ENCODE measurements at regions not wholly inside any gene's neighbourhood (a gene's known extent, or its start where the extent isn't known, plus 50 kb on each side); places are given as distances from the start of the nearest gene placed in this dataset.
"Not testable (repeated sequence)": the region's sequence is repeated elsewhere in the genome, so short reads cannot be mapped to it uniquely, and the experiment has no call there.

- H3K4me3 Mint-ChIP-seq (ENCODE audit: low read depth, unreplicated experiment); DNase-seq; H3K27ac Mint-ChIP-seq (ENCODE audit: unreplicated experiment); BruUV-seq (replicated peaks); H3K27me3 Mint-ChIP-seq (ENCODE audit: unreplicated experiment); CTCF ChIA-PET; intact Hi-C loops (cut with micrococcal nuclease; ENCODE audit: unreplicated experiment); H3K9me3 Mint-ChIP-seq (ENCODE audit: low read depth, unreplicated experiment); H3K36me3 Mint-ChIP-seq (ENCODE audit: insufficient read depth, unreplicated experiment); H3K4me1 Mint-ChIP-seq (ENCODE audit: low read depth, unreplicated experiment): not testable (repeated sequence)
These were observed 1024.9 kb downstream of the PRIM2 start for GRCh38 chr6:58342287-58342686.

DNA sequence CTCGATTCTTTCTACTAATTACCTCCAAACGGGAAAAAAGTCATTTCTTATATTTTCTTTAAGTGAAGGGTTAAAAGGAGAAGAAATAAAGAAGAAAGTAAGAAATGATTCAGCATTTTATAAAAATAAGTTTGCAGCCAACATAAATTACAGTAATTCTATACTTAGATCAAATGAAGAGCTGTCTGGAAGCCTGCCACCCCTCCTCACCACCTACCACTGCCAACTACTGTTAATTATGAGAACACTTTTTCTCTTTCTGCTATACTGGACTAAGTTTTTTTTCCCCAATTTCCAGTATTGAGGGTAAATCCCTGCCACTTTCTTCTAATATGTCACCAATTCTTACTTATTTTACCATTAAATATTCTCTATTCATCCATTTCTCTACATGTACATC lies 1030.1 kb downstream of the PRIM2 start:
- H3K4me3 Mint-ChIP-seq (ENCODE audit: low read depth, unreplicated experiment); BruUV-seq (replicated peaks); H3K4me1 Mint-ChIP-seq (ENCODE audit: low read depth, unreplicated experiment); H3K27me3 Mint-ChIP-seq (ENCODE audit: unreplicated experiment); intact Hi-C loops (cut with micrococcal nuclease; ENCODE audit: unreplicated experiment); CTCF ChIA-PET; DNase-seq; H3K36me3 Mint-ChIP-seq (ENCODE audit: insufficient read depth, unreplicated experiment); H3K9me3 Mint-ChIP-seq (ENCODE audit: low read depth, unreplicated experiment); H3K27ac Mint-ChIP-seq (ENCODE audit: unreplicated experiment): not testable (repeated sequence)

GRCh38 chr6:58351619-58352018 lies 1034.2 kb downstream of the PRIM2 start:
- H3K4me3 Mint-ChIP-seq (ENCODE audit: low read depth, unreplicated experiment); H3K27ac Mint-ChIP-seq (ENCODE audit: unreplicated experiment); CTCF ChIA-PET; DNase-seq; H3K27me3 Mint-ChIP-seq (ENCODE audit: unreplicated experiment); H3K36me3 Mint-ChIP-seq (ENCODE audit: insufficient read depth, unreplicated experiment); intact Hi-C loops (cut with micrococcal nuclease; ENCODE audit: unreplicated experiment); BruUV-seq (replicated peaks); H3K9me3 Mint-ChIP-seq (ENCODE audit: low read depth, unreplicated experiment); H3K4me1 Mint-ChIP-seq (ENCODE audit: low read depth, unreplicated experiment): not testable (repeated sequence)

DNA sequence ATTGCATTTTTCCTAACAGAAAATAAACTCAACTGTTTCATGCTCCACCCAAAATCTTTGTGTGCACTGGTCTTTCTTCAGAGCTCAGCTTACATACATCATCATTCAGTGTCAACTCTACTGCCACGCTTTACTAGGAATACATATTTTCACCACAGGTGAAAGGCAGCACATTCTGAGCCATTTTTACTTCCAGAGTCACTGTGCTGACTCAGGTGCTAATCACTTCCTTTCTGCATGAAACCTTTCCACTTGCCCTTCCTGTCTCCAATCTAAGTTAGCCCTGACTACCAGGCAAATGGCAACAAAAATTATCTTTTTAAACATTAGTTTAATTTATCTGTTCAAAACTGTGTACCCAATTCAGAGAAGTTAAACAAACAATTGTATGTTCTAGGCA lies 1041.0 kb downstream of the PRIM2 start:
- H3K27ac Mint-ChIP-seq (ENCODE audit: unreplicated experiment); H3K27me3 Mint-ChIP-seq (ENCODE audit: unreplicated experiment); H3K4me1 Mint-ChIP-seq (ENCODE audit: low read depth, unreplicated experiment); H3K9me3 Mint-ChIP-seq (ENCODE audit: low read depth, unreplicated experiment); CTCF ChIA-PET; H3K4me3 Mint-ChIP-seq (ENCODE audit: low read depth, unreplicated experiment); DNase-seq; H3K36me3 Mint-ChIP-seq (ENCODE audit: insufficient read depth, unreplicated experiment); BruUV-seq (replicated peaks); intact Hi-C loops (cut with micrococcal nuclease; ENCODE audit: unreplicated experiment): not testable (repeated sequence)

DNA sequence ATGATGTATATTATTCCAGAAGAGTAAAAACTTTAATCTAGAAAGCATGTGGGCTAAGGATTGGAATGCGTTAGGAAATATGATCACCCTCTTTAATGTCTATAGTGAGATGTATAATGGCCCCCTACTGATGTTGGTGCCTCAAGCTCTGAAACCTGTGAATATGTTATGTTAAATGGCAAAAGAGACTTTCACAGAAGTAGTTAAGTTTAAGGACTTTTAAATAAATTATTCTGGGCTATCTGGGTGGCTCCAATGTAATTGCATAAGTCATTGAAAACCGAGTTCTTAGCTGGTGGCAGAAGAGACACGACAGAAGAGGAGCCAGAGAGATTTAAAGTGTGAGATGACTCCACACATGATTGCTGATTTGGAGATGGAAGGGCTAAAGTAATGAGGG lies 1048.4 kb downstream of the PRIM2 start:
- H3K36me3 Mint-ChIP-seq (ENCODE audit: insufficient read depth, unreplicated experiment); intact Hi-C loops (cut with micrococcal nuclease; ENCODE audit: unreplicated experiment): not testable (repeated sequence)

GRCh38 chr6:58406659-58407058 lies 1089.2 kb downstream of the PRIM2 start:
- H3K27me3 Mint-ChIP-seq (ENCODE audit: unreplicated experiment); H3K4me1 Mint-ChIP-seq (ENCODE audit: low read depth, unreplicated experiment); CTCF ChIA-PET; H3K27ac Mint-ChIP-seq (ENCODE audit: unreplicated experiment); intact Hi-C loops (cut with micrococcal nuclease; ENCODE audit: unreplicated experiment); H3K36me3 Mint-ChIP-seq (ENCODE audit: insufficient read depth, unreplicated experiment); H3K9me3 Mint-ChIP-seq (ENCODE audit: low read depth, unreplicated experiment); BruUV-seq (replicated peaks); H3K4me3 Mint-ChIP-seq (ENCODE audit: low read depth, unreplicated experiment); DNase-seq: not testable (repeated sequence)

More for the DNA sequence above, 1048.4 kb downstream of the PRIM2 start:
- H3K27ac Mint-ChIP-seq (ENCODE audit: unreplicated experiment); CTCF ChIA-PET; BruUV-seq (replicated peaks); H3K27me3 Mint-ChIP-seq (ENCODE audit: unreplicated experiment); H3K4me3 Mint-ChIP-seq (ENCODE audit: low read depth, unreplicated experiment); DNase-seq; H3K4me1 Mint-ChIP-seq (ENCODE audit: low read depth, unreplicated experiment): not testable (repeated sequence)
- peaks cover 19% of the 10 kb centered on the region for H3K9me3 Mint-ChIP-seq (ENCODE audit: low read depth, unreplicated experiment)

GRCh38 chr6:58419321-58419720 lies 1101.9 kb downstream of the PRIM2 start:
- no TSS peak for BruUV-seq (replicated peaks)
- intact Hi-C loops (cut with micrococcal nuclease; ENCODE audit: unreplicated experiment): no loop called here
- TF ChIP-seq, protein P1, sequence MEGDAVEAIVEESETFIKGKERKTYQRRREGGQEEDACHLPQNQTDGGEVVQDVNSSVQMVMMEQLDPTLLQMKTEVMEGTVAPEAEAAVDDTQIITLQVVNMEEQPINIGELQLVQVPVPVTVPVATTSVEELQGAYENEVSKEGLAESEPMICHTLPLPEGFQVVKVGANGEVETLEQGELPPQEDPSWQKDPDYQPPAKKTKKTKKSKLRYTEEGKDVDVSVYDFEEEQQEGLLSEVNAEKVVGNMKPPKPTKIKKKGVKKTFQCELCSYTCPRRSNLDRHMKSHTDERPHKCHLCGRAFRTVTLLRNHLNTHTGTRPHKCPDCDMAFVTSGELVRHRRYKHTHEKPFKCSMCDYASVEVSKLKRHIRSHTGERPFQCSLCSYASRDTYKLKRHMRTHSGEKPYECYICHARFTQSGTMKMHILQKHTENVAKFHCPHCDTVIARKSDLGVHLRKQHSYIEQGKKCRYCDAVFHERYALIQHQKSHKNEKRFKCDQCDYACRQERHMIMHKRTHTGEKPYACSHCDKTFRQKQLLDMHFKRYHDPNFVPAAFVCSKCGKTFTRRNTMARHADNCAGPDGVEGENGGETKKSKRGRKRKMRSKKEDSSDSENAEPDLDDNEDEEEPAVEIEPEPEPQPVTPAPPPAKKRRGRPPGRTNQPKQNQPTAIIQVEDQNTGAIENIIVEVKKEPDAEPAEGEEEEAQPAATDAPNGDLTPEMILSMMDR (IDR thresholded peaks at IDR 0.05; ENCODE audit: unreplicated experiment): no peak
- CTCF ChIA-PET: no interaction called here
- peaks cover 10% of the 10 kb centered on the region for H3K9me3 Mint-ChIP-seq (ENCODE audit: low read depth, unreplicated experiment)
- H3K4me3 Mint-ChIP-seq (ENCODE audit: low read depth, unreplicated experiment): no peak overlapping the region
- H3K4me1 Mint-ChIP-seq (ENCODE audit: low read depth, unreplicated experiment): no peaks in the 10 kb centered on the region
- no peak overlapping the region for H3K27ac Mint-ChIP-seq (ENCODE audit: unreplicated experiment)
- H3K27me3 Mint-ChIP-seq (ENCODE audit: unreplicated experiment): no peaks in the 10 kb centered on the region
- no peak for DNase-seq
- H3K36me3 Mint-ChIP-seq (ENCODE audit: insufficient read depth, unreplicated experiment): no peaks in the 10 kb centered on the region
